ENCODE measurements at regions not wholly inside any gene's neighbourhood (a gene's known extent, or its start where the extent isn't known, plus 50 kb on each side); places are given as distances from the start of the nearest gene placed in this dataset.

- Histone ChIP-seq H2AFZ (ENCODE audit: low read depth, low read length) (no peak overlapping the region), H3K4me2 (ENCODE audit: low read length) (no peak overlapping the region), H3K9me3 (ENCODE audit: insufficient read depth, low read length) (no peaks in the 10 kb centered on the region), H3K4me3 (ENCODE audit: low read length) (no peak overlapping the region), H3K9ac (ENCODE audit: low read length) (no peak overlapping the region), H3K27me3 (ENCODE audit: low read depth, low read length) (no peaks in the 10 kb centered on the region; the same call in 1 of the 2 replicates), H3K27ac (ENCODE audit: low read length) (no peak overlapping the region), H3K79me2 (ENCODE audit: low read length) (no peaks in the 10 kb centered on the region), H3K36me3 (replicated peaks; ENCODE audit: low read depth, low read length) (no peaks in the 10 kb centered on the region), H4K20me1 (ENCODE audit: insufficient read depth, low read length) (no peaks in the 10 kb centered on the region), H3K4me1 (ENCODE audit: low read length) (no peaks in the 10 kb centered on the region)
- no peak for TF ChIP-seq EZH2phosphoT487 (IDR thresholded peaks at IDR 0.05; ENCODE audit: low read depth)
- TF ChIP-seq CTCF (IDR thresholded peaks at IDR 0.05; ENCODE audit: low read depth, low read length), result peak; percentile 56
These were observed 1037.2 kb downstream of the IGSF11 start for GRCh38 chr3:117997201-117998049.

GRCh38 chr3:117998071-117998470 lies 1036.6 kb downstream of the IGSF11 start:
- Histone ChIP-seq H4K20me1 (ENCODE audit: insufficient read depth, low read length) (no peaks in the 10 kb centered on the region), H3K27ac (ENCODE audit: low read length) (no peak overlapping the region), H3K9ac (ENCODE audit: low read length) (no peak overlapping the region), H3K4me2 (ENCODE audit: low read length) (no peak overlapping the region), H3K9me3 (ENCODE audit: insufficient read depth, low read length) (no peaks in the 10 kb centered on the region), H2AFZ (ENCODE audit: low read depth, low read length) (no peak overlapping the region), H3K4me3 (ENCODE audit: low read length) (no peak overlapping the region), H3K79me2 (ENCODE audit: low read length) (no peaks in the 10 kb centered on the region), H3K27me3 (ENCODE audit: low read depth, low read length) (no peaks in the 10 kb centered on the region; the same call in 1 of the 2 replicates), H3K4me1 (ENCODE audit: low read length) (no peaks in the 10 kb centered on the region), H3K36me3 (replicated peaks; ENCODE audit: low read depth, low read length) (no peaks in the 10 kb centered on the region)
- TF ChIP-seq CTCF (IDR thresholded peaks at IDR 0.05; ENCODE audit: low read depth, low read length) (no peak), EZH2phosphoT487 (IDR thresholded peaks at IDR 0.05; ENCODE audit: low read depth) (no peak)

GRCh38 chr3:118000219-118000618 lies 1034.4 kb downstream of the IGSF11 start:
- Histone ChIP-seq H3K4me2 (ENCODE audit: low read length) (no peak overlapping the region), H3K9me3 (ENCODE audit: insufficient read depth, low read length) (no peaks in the 10 kb centered on the region)
- TF ChIP-seq EZH2phosphoT487 (IDR thresholded peaks at IDR 0.05; ENCODE audit: low read depth), result no peak
- no peak for TF ChIP-seq CTCF (IDR thresholded peaks at IDR 0.05; ENCODE audit: low read depth, low read length)

GRCh38 chr3:118001380-118001779 lies 1033.3 kb downstream of the IGSF11 start:
- Histone ChIP-seq H3K4me3 (ENCODE audit: low read length) (no peak overlapping the region), H3K36me3 (replicated peaks; ENCODE audit: low read depth, low read length) (no peaks in the 10 kb centered on the region), H3K4me2 (ENCODE audit: low read length) (no peak overlapping the region), H3K9ac (ENCODE audit: low read length) (no peak overlapping the region), H3K27me3 (ENCODE audit: low read depth, low read length) (no peaks in the 10 kb centered on the region), H3K4me1 (ENCODE audit: low read length) (no peaks in the 10 kb centered on the region), H3K27ac (ENCODE audit: low read length) (no peak overlapping the region), H3K9me3 (ENCODE audit: insufficient read depth, low read length) (no peaks in the 10 kb centered on the region), H3K79me2 (ENCODE audit: low read length) (no peaks in the 10 kb centered on the region), H2AFZ (ENCODE audit: low read depth, low read length) (no peak overlapping the region), H4K20me1 (ENCODE audit: insufficient read depth, low read length) (no peaks in the 10 kb centered on the region)
- TF ChIP-seq EZH2phosphoT487 (IDR thresholded peaks at IDR 0.05; ENCODE audit: low read depth) (no peak), CTCF (IDR thresholded peaks at IDR 0.05; ENCODE audit: low read depth, low read length) (no peak)

More at GRCh38 chr3:118000219-118000618, 1034.4 kb downstream of the IGSF11 start:
- Histone ChIP-seq H3K4me3 (ENCODE audit: low read length) (no peak overlapping the region), H3K79me2 (ENCODE audit: low read length) (no peaks in the 10 kb centered on the region), H3K36me3 (replicated peaks; ENCODE audit: low read depth, low read length) (no peaks in the 10 kb centered on the region), H3K9ac (ENCODE audit: low read length) (no peak overlapping the region), H3K27ac (ENCODE audit: low read length) (no peak overlapping the region), H3K27me3 (ENCODE audit: low read depth, low read length) (no peaks in the 10 kb centered on the region), H2AFZ (ENCODE audit: low read depth, low read length) (no peak overlapping the region), H4K20me1 (ENCODE audit: insufficient read depth, low read length) (no peaks in the 10 kb centered on the region), H3K4me1 (ENCODE audit: low read length) (no peaks in the 10 kb centered on the region)

Measured in OCI-LY3 (cell line).